Erythroblast (primary cell): ENCODE measurements at regions not wholly inside any gene's neighbourhood (a gene's known extent, or its start where the extent isn't known, plus 50 kb on each side); places are given as distances from the start of the nearest gene placed in this dataset.

Experiments used
- GATA1 ChIP-seq: IDR thresholded peaks from 2 replicates; pipeline ENCODE4 v1.6.1; 2011; ENCODE audit warnings: low read depth, mild to moderate bottlenecking, control low read depth, low read length, moderate library complexity
- POLR2A ChIP-seq: IDR thresholded peaks from 2 replicates; pipeline ENCODE4 v1.6.1; 2011; ENCODE audit warnings: mild to moderate bottlenecking, low read length

GRCh38 chrX:65073233-65073632 is 97.0 kb upstream of the ZC4H2 start:
- TF ChIP-seq POLR2A (no peak), GATA1 (no peak)
